ENCODE measurements at regions not wholly inside any gene's neighbourhood (a gene's known extent, or its start where the extent isn't known, plus 50 kb on each side); places are given as distances from the start of the nearest gene placed in this dataset.

- DNase-seq (ENCODE audit: low read depth): no peak
- TF ChIP-seq, protein P1, sequence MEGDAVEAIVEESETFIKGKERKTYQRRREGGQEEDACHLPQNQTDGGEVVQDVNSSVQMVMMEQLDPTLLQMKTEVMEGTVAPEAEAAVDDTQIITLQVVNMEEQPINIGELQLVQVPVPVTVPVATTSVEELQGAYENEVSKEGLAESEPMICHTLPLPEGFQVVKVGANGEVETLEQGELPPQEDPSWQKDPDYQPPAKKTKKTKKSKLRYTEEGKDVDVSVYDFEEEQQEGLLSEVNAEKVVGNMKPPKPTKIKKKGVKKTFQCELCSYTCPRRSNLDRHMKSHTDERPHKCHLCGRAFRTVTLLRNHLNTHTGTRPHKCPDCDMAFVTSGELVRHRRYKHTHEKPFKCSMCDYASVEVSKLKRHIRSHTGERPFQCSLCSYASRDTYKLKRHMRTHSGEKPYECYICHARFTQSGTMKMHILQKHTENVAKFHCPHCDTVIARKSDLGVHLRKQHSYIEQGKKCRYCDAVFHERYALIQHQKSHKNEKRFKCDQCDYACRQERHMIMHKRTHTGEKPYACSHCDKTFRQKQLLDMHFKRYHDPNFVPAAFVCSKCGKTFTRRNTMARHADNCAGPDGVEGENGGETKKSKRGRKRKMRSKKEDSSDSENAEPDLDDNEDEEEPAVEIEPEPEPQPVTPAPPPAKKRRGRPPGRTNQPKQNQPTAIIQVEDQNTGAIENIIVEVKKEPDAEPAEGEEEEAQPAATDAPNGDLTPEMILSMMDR (IDR thresholded peaks at IDR 0.05; ENCODE audit: low read depth, low read length, missing control alignments): no peak
- no peak overlapping the region for H3K4me3 ChIP-seq (ENCODE audit: low read depth, low read length)
These were observed 786.0 kb downstream of the TUSC7 start for GRCh38 chr3:117495620-117496019.

GRCh38 chr3:117499189-117499870 is 789.8 kb downstream of the TUSC7 start:
- TF ChIP-seq, protein P1 (IDR thresholded peaks at IDR 0.05; ENCODE audit: low read depth, low read length, missing control alignments): no peak
- DNase-seq (ENCODE audit: low read depth): no peak
- H3K4me3 ChIP-seq (ENCODE audit: low read depth, low read length): no peak overlapping the region

DNA sequence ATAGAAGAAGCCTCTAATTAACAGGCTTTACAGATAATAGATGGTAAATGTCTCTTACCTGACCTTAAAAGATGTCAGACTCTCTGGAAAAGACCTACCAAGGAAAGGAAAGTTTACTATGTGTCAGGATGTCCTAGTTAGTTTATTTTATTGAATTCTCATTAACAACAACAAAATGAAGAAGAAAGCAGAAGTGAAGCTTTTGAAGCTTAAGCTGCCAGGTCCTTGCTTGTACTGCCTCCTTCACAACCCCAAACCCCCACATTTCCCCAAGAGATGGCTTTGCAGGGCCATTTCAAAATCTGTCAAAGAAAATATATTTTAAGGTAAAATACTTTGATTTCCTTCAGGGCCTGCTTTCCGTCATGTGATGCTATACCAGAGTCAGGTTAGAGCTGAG is 798.4 kb downstream of the TUSC7 start:
- TF ChIP-seq, protein P1 (IDR thresholded peaks at IDR 0.05; ENCODE audit: low read depth, low read length, missing control alignments): no peak
- DNase-seq (ENCODE audit: low read depth): no peak
- no peak overlapping the region for H3K4me3 ChIP-seq (ENCODE audit: low read depth, low read length)

GRCh38 chr3:117509858-117510257 is 800.3 kb downstream of the TUSC7 start:
- no peak overlapping the region for H3K4me3 ChIP-seq (ENCODE audit: low read depth, low read length)
- TF ChIP-seq, protein P1 (IDR thresholded peaks at IDR 0.05; ENCODE audit: low read depth, low read length, missing control alignments): no peak
- DNase-seq (ENCODE audit: low read depth): no peak

- no peak overlapping the region for H3K4me3 ChIP-seq (ENCODE audit: low read depth, low read length)
- TF ChIP-seq, protein P1 (IDR thresholded peaks at IDR 0.05; ENCODE audit: low read depth, low read length, missing control alignments): no peak
- no peak for DNase-seq (ENCODE audit: low read depth)
These were observed 800.8 kb downstream of the TUSC7 start for GRCh38 chr3:117510396-117510795.

DNA sequence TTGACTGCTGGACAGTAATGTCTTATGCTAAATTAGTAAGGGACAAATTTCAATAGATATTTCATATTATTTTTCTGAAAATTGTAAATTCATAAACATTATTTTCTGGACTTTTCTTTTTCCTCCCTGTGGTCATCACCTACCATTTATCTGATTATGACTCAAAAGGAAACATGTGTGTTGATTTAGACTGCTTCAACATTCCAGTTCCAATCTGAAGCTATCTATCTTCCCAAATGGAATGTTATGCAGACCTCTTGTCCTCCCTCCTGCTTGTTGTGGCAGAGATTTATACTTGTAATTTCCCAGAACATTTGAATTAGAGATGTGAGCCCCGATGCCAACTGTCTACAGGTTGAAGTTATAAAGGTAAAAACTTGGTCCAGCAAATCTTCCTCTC is 803.4 kb downstream of the TUSC7 start:
- DNase-seq (ENCODE audit: low read depth): no peak

More for the DNA sequence above, 803.4 kb downstream of the TUSC7 start:
- H3K4me3 ChIP-seq (ENCODE audit: low read depth, low read length): no peak overlapping the region
- TF ChIP-seq, protein P1 (IDR thresholded peaks at IDR 0.05; ENCODE audit: low read depth, low read length, missing control alignments): no peak

Data from GM12864 (cell line).